Ovary (tissue), 3 donors: ENCODE measurements at regions not wholly inside any gene's neighbourhood (a gene's known extent, or its start where the extent isn't known, plus 50 kb on each side); places are given as distances from the start of the nearest gene placed in this dataset.

Source experiments
- CTCF ChIP-seq, 3 donors: fragments of 450-650 bp in 2 of 3; fragments of 200-600 bp in 1 of 3; IDR thresholded peaks; one replicate each; pipeline versions ENCODE4 v1.5.1 to v1.8.0; 2016 to 2022; ENCODE audit warnings: antibody characterized with exemption in 3 of 3, mild to moderate bottlenecking in 1 of 3
- EP300 ChIP-seq: sonication (generic); formaldehyde crosslinking; IDR thresholded peaks from one replicate; pipeline ENCODE4 v1.6.1; 2017; ENCODE audit warnings: antibody characterized with exemption
- POLR2A ChIP-seq: fragments of 450-650 bp; IDR thresholded peaks from one replicate; pipeline ENCODE4 v1.6.1; 2017; ENCODE audit warnings: antibody characterized with exemption, mild to moderate bottlenecking, moderate library complexity
- donor health status: DM: no; HTN: no; CAD: no.

GRCh38 chr6:111996144-111996865 lies 57.6 kb upstream of the CCN6 start:
- TF ChIP-seq CTCF (IDR thresholded peaks at IDR 0.05) (no peak), POLR2A (no peak), EP300 (no peak)
